NCI-H82 treated with DMSO at 0.1 percent for 48 hours (cell line): ENCODE measurements at regions not wholly inside any gene's neighbourhood (a gene's known extent, or its start where the extent isn't known, plus 50 kb on each side); places are given as distances from the start of the nearest gene placed in this dataset.
"Not testable (repeated sequence)": the region's sequence is repeated elsewhere in the genome, so short reads cannot be mapped to it uniquely, and the experiment has no call there.

Experiments
- DNase-seq: peaks from one replicate; lab custom pipeline; 2025; ENCODE audit not compliant: unreplicated experiment; lab: John Stamatoyannopoulos, UW

- no peak for DNase-seq
Observed at GRCh38 chr1:30368651-30369240, 354.6 kb downstream of the MATN1 start.

GRCh38 chr1:30366911-30367310 is 356.5 kb downstream of the MATN1 start:
- no peak for DNase-seq

- DNase-seq: no peak
Observed at GRCh38 chr1:30366199-30366598, 357.2 kb downstream of the MATN1 start.

- no peak for DNase-seq
Observed at GRCh38 chr1:30365596-30365995, 357.8 kb downstream of the MATN1 start.

GRCh38 chr1:30363031-30363430 is 360.4 kb downstream of the MATN1 start:
- DNase-seq: no peak

GRCh38 chr1:30362603-30362990 is 360.8 kb downstream of the MATN1 start:
- no peak for DNase-seq

- not testable (repeated sequence) for DNase-seq
Observed at GRCh38 chr1:30361890-30362602, 361.3 kb downstream of the MATN1 start.

GRCh38 chr1:30360753-30361152 is 362.6 kb downstream of the MATN1 start:
- no peak for DNase-seq

GRCh38 chr1:30360281-30360680 is 363.1 kb downstream of the MATN1 start:
- DNase-seq: no peak

GRCh38 chr1:30359539-30360220 is 363.7 kb downstream of the MATN1 start:
- DNase-seq: no peak

GRCh38 chr1:30358500-30358899 is 364.9 kb downstream of the MATN1 start:
- no peak for DNase-seq

- DNase-seq: no peak
Observed at GRCh38 chr1:30356839-30357238, 366.5 kb downstream of the MATN1 start.

GRCh38 chr1:30354410-30354809 is 369.0 kb downstream of the MATN1 start:
- DNase-seq: no peak

GRCh38 chr1:30353637-30354036 is 369.7 kb downstream of the MATN1 start:
- no peak for DNase-seq

- no peak for DNase-seq
Observed at GRCh38 chr1:30348147-30348546, 375.2 kb downstream of the MATN1 start.

GRCh38 chr1:30345491-30346130 is 377.8 kb downstream of the MATN1 start:
- no peak for DNase-seq

GRCh38 chr1:30343562-30343961 is 379.8 kb downstream of the MATN1 start:
- no peak for DNase-seq

- DNase-seq: no peak
Observed at GRCh38 chr1:30342535-30343141, 380.7 kb downstream of the MATN1 start.

GRCh38 chr1:30340934-30341333 is 382.5 kb downstream of the MATN1 start:
- no peak for DNase-seq

- no peak for DNase-seq
Observed at GRCh38 chr1:30339866-30340265, 383.5 kb downstream of the MATN1 start.

GRCh38 chr1:30338765-30339164 is 384.6 kb downstream of the MATN1 start:
- DNase-seq: no peak

- no peak for DNase-seq
Observed at GRCh38 chr1:30337324-30337620, 386.1 kb downstream of the MATN1 start.
